ENCODE measurements at regions not wholly inside any gene's neighbourhood (a gene's known extent, or its start where the extent isn't known, plus 50 kb on each side); places are given as distances from the start of the nearest gene placed in this dataset.
"Not testable (repeated sequence)": the region's sequence is repeated elsewhere in the genome, so short reads cannot be mapped to it uniquely, and the experiment has no call there.

DNA sequence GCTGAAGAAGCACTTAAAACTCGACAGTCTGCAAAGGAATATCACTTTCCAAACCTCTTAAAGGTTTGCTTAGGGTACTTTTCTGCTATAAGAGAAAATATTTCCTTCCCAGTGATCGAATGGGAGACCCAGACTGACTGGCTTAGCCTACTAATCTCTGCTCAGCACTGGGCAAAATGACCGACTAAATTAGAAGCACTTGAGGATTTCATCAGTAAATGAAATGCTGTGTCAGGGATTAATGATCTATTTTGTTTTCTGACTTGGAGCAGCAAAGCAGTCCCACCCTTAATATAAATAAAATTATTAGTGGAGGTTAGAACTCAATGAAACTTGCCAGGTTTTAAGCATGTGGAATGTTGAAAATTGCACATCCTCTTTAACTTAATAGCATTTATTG lies 411.6 kb downstream of the NEBL start:
- H3K27ac ChIP-seq (ENCODE audit: low read length): no peak overlapping the region
- H3K4me1 ChIP-seq (ENCODE audit: insufficient read depth, low read length): no peaks in the 10 kb centered on the region
- H3K4me3 ChIP-seq (ENCODE audit: low read length): no peak overlapping the region
- H3K9ac ChIP-seq (ENCODE audit: low read depth, low read length): no peak overlapping the region
- H3K27me3 ChIP-seq (ENCODE audit: insufficient read depth, low read length): no peaks in the 10 kb centered on the region
- peaks cover 10% of the 10 kb centered on the region; the same call in 1 of the 2 replicates for H3K9me3 ChIP-seq (ENCODE audit: insufficient read depth, low read depth, low read length)
- no peaks in the 10 kb centered on the region for H3K36me3 ChIP-seq (ENCODE audit: insufficient read depth, low read depth, low read length)

DNA sequence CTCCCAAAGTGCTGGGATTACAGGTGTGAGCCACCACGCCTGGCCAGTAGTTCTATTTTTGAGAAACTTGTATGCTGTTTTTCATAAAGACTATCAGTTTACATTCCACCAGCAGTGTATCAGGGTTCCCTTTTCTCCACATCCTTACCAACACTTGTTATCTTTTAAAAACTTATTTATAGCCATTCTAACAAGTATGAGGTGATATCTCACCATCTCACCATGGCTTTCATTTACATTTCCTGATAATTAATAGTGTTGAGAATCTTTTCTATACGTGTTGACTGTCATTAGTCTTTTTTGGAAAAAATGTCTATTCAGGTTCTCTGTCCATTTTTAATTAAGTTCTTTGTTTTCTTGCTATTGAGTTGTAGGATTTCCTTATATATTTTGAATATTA lies 416.1 kb downstream of the NEBL start:
- Histone ChIP-seq H3K27me3 (ENCODE audit: insufficient read depth, low read length) (no peaks in the 10 kb centered on the region), H3K4me1 (ENCODE audit: insufficient read depth, low read length) (no peaks in the 10 kb centered on the region), H3K9ac (ENCODE audit: low read depth, low read length) (no peak overlapping the region), H3K27ac (ENCODE audit: low read length) (no peak overlapping the region), H3K4me3 (ENCODE audit: low read length) (no peak overlapping the region), H3K36me3 (ENCODE audit: insufficient read depth, low read depth, low read length) (no peaks in the 10 kb centered on the region), H3K9me3 (ENCODE audit: insufficient read depth, low read depth, low read length) (peaks cover 14% of the 10 kb centered on the region; the same call in 1 of the 2 replicates)

DNA sequence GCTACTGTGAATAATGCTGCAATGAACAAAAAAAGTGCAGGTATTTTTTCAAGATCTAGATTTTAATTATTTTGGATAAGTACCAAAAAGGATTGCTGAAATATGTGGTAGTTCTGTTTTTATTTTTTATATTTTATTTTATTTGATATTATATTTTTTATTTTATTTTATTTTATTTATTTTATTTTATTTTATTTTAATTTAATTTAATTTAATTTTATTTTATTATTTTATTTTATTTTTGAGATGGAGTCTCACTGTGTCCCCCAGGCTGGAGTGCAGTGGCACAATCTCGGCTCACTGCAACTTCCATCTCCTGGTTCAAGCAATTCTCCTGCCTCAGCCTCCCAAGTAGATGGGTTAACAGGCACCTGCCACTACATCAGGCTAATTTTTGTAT lies 416.5 kb downstream of the NEBL start:
- not testable (repeated sequence) for H3K4me3 ChIP-seq (ENCODE audit: low read length); H3K36me3 ChIP-seq (ENCODE audit: insufficient read depth, low read depth, low read length); H3K27ac ChIP-seq (ENCODE audit: low read length); H3K4me1 ChIP-seq (ENCODE audit: insufficient read depth, low read length); H3K9ac ChIP-seq (ENCODE audit: low read depth, low read length); H3K27me3 ChIP-seq (ENCODE audit: insufficient read depth, low read length)
- H3K9me3 ChIP-seq (ENCODE audit: insufficient read depth, low read depth, low read length): peaks cover 14% of the 10 kb centered on the region; the same call in 1 of the 2 replicates

DNA sequence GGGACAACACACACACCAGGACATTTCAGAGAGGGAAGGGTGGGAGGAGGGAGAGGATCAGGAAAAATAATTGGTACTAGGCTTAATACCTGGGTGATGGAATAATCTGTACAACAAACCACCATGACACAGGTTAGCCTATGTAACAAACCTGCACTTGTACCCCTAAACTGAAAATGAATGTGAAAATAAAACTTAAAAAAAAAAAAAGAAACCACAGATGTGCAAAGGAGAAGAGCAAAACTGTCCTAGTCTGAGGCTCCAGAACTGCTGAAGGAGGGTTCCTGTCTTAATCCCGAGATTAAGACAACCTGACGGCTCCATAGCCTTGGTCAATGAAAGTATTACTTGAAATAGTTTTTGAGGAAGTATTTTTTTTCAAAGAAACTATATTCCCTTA lies 423.0 kb downstream of the NEBL start:
- Histone ChIP-seq H3K4me3 (ENCODE audit: low read length) (no peak overlapping the region), H3K9me3 (ENCODE audit: insufficient read depth, low read depth, low read length) (no peaks in the 10 kb centered on the region), H3K9ac (ENCODE audit: low read depth, low read length) (no peak overlapping the region), H3K4me1 (ENCODE audit: insufficient read depth, low read length) (no peaks in the 10 kb centered on the region), H3K27ac (ENCODE audit: low read length) (no peak overlapping the region), H3K27me3 (ENCODE audit: insufficient read depth, low read length) (no peaks in the 10 kb centered on the region), H3K36me3 (ENCODE audit: insufficient read depth, low read depth, low read length) (no peaks in the 10 kb centered on the region)

DNA sequence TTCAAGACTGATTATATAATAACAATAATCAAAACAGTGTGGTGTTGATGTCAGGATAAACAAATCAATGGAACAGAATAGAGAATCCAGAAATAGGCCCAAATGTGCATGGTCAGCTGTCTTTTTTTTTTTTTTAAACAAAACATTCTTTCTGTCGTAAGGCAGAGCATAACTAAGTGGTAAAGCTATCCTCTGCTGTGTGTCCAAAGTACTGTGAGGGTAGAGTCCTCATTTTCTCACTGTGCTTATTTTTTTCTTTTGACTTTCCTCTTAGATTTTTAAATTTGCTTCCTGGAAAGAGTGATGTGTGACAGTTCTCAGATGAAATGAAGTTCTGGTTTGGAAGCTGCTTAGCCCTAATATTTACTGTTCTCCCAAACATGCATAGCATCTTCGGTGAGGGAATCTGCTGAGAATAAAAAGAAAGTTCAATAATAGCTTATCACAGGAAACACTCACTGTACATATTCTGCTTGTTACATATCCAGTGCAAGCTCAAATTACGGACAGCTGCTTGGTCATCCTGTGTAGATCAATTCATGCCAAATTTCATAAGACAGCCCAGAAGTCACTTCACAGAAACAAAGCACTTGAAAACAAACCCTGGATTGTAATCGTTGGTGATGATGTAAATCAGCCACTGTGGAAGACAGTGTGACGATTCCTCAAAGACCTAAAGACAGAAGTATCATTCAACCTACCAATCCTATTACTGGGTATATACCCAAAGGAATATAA lies 423.9 kb downstream of the NEBL start:
- H3K9me3 ChIP-seq (ENCODE audit: insufficient read depth, low read depth, low read length): no peaks in the 10 kb centered on the region
- H3K9ac ChIP-seq (ENCODE audit: low read depth, low read length): no peak overlapping the region
- no peaks in the 10 kb centered on the region for H3K27me3 ChIP-seq (ENCODE audit: insufficient read depth, low read length)
- H3K36me3 ChIP-seq (ENCODE audit: insufficient read depth, low read depth, low read length): no peaks in the 10 kb centered on the region
- no peak overlapping the region for H3K4me3 ChIP-seq (ENCODE audit: low read length)
- H3K4me1 ChIP-seq (ENCODE audit: insufficient read depth, low read length): no peaks in the 10 kb centered on the region
- no peak overlapping the region for H3K27ac ChIP-seq (ENCODE audit: low read length)

DNA sequence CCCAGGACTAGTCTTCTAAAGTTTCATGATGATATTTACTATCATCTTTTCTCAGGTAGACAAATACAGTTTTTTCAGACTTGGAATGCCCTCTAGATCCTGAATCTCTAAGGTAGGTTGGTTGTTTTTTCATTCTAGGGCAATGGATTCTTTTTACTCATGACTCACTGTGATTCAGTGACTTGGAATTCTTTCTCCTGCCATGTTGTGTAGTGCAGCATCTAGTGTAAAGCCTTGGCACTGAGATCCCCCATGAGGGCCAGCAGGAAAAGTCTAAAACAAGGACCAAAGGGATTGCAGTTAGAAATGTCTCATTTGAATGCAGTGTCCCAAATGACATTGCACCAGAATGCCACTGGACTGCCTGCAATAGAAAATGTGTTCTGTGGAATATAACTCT lies 430.4 kb downstream of the NEBL start:
- no peak overlapping the region for H3K27ac ChIP-seq (ENCODE audit: low read length)
- 0 out of 2 replicates have a peak, but pooled peaks cover 3% of the 10 kb centered on the region for H3K36me3 ChIP-seq (ENCODE audit: insufficient read depth, low read depth, low read length)
- peaks cover 21% of the 10 kb centered on the region for H3K9me3 ChIP-seq (ENCODE audit: insufficient read depth, low read depth, low read length)
- H3K27me3 ChIP-seq (ENCODE audit: insufficient read depth, low read length): no peaks in the 10 kb centered on the region
- H3K4me3 ChIP-seq (ENCODE audit: low read length): no peak overlapping the region
- no peak overlapping the region for H3K9ac ChIP-seq (ENCODE audit: low read depth, low read length)
- H3K4me1 ChIP-seq (ENCODE audit: insufficient read depth, low read length): no peaks in the 10 kb centered on the region

DNA sequence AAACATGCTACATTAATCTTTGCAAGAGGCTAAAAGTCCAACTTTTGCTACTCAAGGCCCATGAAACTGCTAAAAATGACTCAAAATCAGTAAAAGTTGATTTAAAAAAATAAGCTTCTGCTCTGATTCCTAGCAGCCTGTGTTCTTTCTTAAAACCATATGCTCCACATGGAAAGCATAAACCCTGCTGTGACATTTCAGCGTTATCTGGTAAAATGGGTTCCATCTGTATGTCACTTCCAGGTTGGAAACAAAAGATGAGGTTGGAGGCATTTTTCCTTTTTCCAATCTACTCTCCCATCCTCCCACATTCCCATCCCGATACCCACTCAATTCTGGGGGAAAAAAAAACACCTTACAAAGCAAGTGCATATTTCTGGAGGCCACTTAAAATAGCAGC lies 439.5 kb downstream of the NEBL start:
- Histone ChIP-seq H3K36me3 (ENCODE audit: insufficient read depth, low read depth, low read length) (no peaks in the 10 kb centered on the region), H3K9me3 (ENCODE audit: insufficient read depth, low read depth, low read length) (no peaks in the 10 kb centered on the region), H3K27me3 (ENCODE audit: insufficient read depth, low read length) (no peaks in the 10 kb centered on the region), H3K4me3 (ENCODE audit: low read length) (no peak overlapping the region), H3K4me1 (ENCODE audit: insufficient read depth, low read length) (peaks cover 5% of the 10 kb centered on the region; the same call in 1 of the 2 replicates), H3K9ac (ENCODE audit: low read depth, low read length) (no peak overlapping the region), H3K27ac (ENCODE audit: low read length) (no peak overlapping the region)

DNA sequence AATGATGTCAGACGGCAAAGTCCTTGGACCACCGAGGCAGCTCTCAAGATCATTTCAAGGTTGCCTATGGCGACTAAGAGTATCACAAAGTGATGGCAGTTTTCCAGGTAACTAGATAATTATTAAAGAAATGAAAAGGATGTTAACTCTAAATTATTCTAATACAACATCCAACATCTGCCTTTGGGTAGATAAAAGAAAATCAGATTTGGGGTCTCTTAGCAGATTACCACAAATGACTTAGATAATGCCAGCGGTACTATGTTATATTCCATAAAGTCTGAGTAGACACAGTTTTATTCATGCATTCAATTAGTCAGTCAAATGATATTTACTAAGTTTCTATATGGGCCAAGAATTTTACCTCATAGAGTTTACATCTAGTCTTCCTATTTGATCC lies 441.3 kb downstream of the NEBL start:
- Histone ChIP-seq H3K9ac (ENCODE audit: low read depth, low read length) (no peak overlapping the region), H3K36me3 (ENCODE audit: insufficient read depth, low read depth, low read length) (no peaks in the 10 kb centered on the region), H3K9me3 (ENCODE audit: insufficient read depth, low read depth, low read length) (no peaks in the 10 kb centered on the region), H3K4me1 (ENCODE audit: insufficient read depth, low read length) (peaks cover 5% of the 10 kb centered on the region; the same call in 1 of the 2 replicates), H3K27ac (ENCODE audit: low read length) (no peak overlapping the region), H3K4me3 (ENCODE audit: low read length) (no peak overlapping the region), H3K27me3 (ENCODE audit: insufficient read depth, low read length) (no peaks in the 10 kb centered on the region)

DNA sequence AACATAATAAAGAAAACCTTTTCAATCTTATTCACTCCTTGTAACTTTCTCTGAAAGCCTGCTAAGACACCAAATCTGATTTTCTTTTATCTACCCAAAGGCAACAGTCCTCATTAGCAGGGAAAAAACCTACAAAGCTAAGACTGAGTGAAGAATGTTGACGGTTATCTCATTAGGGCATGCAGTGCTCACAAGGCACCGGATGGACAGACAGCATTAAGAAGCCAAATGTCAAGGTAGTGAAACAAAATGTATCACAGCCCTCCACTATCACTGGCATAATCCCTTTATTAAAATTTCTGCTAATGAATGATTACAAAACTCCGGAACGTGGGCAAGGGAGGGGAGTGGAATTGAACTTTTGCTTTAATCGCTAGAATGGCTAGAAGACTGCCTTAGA lies 442.8 kb downstream of the NEBL start:
- Histone ChIP-seq H3K9ac (ENCODE audit: low read depth, low read length) (no peak overlapping the region), H3K27ac (ENCODE audit: low read length) (no peak overlapping the region), H3K4me1 (ENCODE audit: insufficient read depth, low read length) (peaks cover 5% of the 10 kb centered on the region; the same call in 1 of the 2 replicates), H3K4me3 (ENCODE audit: low read length) (no peak overlapping the region), H3K9me3 (ENCODE audit: insufficient read depth, low read depth, low read length) (no peaks in the 10 kb centered on the region), H3K36me3 (ENCODE audit: insufficient read depth, low read depth, low read length) (no peaks in the 10 kb centered on the region), H3K27me3 (ENCODE audit: insufficient read depth, low read length) (no peaks in the 10 kb centered on the region)

DNA sequence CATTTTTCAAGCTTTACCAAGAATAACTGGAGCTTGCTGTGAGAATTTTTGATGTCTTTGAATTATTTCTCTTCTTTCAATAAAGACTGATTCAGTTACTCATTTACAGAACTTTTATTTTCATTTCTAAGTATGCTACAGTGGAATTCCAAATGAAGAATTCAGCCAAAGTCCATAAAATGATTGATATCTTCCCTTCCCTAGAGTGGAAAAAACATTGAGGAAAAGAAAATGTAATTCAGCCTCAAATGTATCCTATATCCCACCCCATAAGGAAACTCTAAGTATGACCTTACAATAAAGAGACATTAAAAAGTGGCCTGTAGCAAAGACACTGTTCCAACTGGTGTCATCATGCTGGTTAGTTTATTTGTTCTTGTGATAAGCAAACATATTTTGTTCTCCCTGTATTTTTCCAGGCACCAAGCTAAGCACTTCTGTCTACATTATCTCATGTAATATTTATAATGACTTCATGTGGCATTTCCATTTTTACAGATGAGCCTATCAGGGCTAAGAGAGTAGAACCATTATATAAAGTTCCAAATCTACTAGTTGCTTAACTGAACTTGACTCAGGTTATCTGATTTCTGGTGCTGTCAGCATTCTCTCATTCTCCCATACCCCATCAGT lies 450.4 kb downstream of the NEBL start:
- Histone ChIP-seq H3K9ac (ENCODE audit: low read depth, low read length) (no peak overlapping the region), H3K4me1 (ENCODE audit: insufficient read depth, low read length) (no peaks in the 10 kb centered on the region; the same call in 1 of the 2 replicates), H3K36me3 (ENCODE audit: insufficient read depth, low read depth, low read length) (no peaks in the 10 kb centered on the region), H3K9me3 (ENCODE audit: insufficient read depth, low read depth, low read length) (no peaks in the 10 kb centered on the region; the same call in 1 of the 2 replicates), H3K27me3 (ENCODE audit: insufficient read depth, low read length) (no peaks in the 10 kb centered on the region), H3K27ac (ENCODE audit: low read length) (no peak overlapping the region), H3K4me3 (ENCODE audit: low read length) (no peak overlapping the region)

DNA sequence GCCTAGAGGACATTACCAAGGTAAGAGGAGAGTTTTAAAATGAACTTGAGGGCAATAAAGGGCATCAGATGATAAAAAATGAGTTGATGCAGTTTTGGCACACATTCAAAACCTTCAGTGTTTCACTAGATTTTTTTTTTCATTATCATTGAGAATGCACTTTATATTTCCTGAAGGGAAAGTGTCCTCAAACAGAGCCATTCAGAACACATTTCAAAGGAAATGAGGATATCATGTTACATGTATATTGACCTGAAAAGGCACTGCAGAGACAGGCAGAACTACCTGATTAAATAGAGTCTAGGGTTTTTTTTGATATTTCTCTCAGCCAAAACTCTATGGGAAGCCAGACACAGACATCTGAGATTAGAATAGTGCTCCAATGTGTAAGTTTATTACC lies 454.0 kb downstream of the NEBL start:
- Histone ChIP-seq H3K27ac (ENCODE audit: low read length) (no peak overlapping the region), H3K9me3 (ENCODE audit: insufficient read depth, low read depth, low read length) (peaks cover 4% of the 10 kb centered on the region; the same call in 1 of the 2 replicates), H3K4me3 (ENCODE audit: low read length) (no peak overlapping the region), H3K9ac (ENCODE audit: low read depth, low read length) (no peak overlapping the region), H3K27me3 (ENCODE audit: insufficient read depth, low read length) (no peaks in the 10 kb centered on the region), H3K4me1 (ENCODE audit: insufficient read depth, low read length) (no peaks in the 10 kb centered on the region; the same call in 1 of the 2 replicates), H3K36me3 (ENCODE audit: insufficient read depth, low read depth, low read length) (no peaks in the 10 kb centered on the region)

DNA sequence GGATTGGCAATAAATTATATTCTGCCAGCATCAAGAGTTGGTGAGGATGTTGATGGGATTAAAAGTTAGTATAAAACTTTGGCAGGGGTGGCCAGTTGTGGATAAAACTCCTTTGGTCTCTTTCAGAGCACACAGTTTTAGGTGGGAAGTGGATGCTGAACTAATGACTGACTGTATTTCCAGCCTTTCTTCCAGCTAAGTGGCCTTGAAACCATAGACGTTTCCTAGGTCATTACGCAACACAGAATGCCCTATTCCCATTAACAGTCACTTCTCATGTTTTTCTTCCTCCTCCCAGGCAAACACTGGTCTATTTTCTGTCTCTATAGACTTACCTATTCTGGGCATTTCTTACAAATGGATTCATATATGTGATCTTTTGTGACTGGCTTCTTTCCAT lies 467.4 kb downstream of the NEBL start:
- Histone ChIP-seq H3K4me1 (ENCODE audit: insufficient read depth, low read length) (no peaks in the 10 kb centered on the region), H3K9ac (ENCODE audit: low read depth, low read length) (no peak overlapping the region), H3K4me3 (ENCODE audit: low read length) (no peak overlapping the region), H3K36me3 (ENCODE audit: insufficient read depth, low read depth, low read length) (no peaks in the 10 kb centered on the region), H3K27ac (ENCODE audit: low read length) (no peak overlapping the region), H3K27me3 (ENCODE audit: insufficient read depth, low read length) (no peaks in the 10 kb centered on the region), H3K9me3 (ENCODE audit: insufficient read depth, low read depth, low read length) (no peaks in the 10 kb centered on the region; the same call in none of the 2 replicates)
